ENCODE measurements at regions not wholly inside any gene's neighbourhood (a gene's known extent, or its start where the extent isn't known, plus 50 kb on each side); places are given as distances from the start of the nearest gene placed in this dataset.

- no peak overlapping the region for H3K27ac Mint-ChIP-seq
- peaks cover 1% of the 10 kb centered on the region for H3K27me3 Mint-ChIP-seq (ENCODE audit: insufficient read depth)
These were observed 202.9 kb upstream of the SERP2 start for GRCh38 chr13:44170731-44171130.

DNA sequence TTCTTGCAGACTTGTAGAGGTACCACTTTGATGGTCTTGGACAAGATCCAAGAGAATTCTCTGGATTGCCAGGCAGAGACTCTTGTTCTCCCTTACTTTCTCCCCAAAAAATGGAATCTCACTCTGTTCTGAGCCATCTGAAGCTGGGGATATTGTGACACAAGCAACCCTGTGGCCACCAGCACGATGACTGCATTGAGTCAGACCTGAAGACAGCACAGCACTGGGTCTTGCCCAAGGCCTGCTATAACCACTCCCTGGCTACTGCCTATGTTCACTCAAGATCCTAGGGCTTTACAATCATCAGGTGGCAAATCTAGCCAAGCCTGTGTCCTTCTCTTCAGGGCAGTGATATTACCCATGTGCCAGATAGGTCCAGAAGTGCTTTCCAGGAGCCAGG lies 202.5 kb upstream of the SERP2 start:
- H3K27ac Mint-ChIP-seq: no peak overlapping the region
- H3K27me3 ChIP-seq (ENCODE audit: control insufficient read depth, insufficient read depth, low read length, poor library complexity, severe bottlenecking): no peaks in the 10 kb centered on the region
- H3K4me1 Mint-ChIP-seq: peaks cover 18% of the 10 kb centered on the region
- H3K27ac ChIP-seq (ENCODE audit: low read depth, low read length): no peak overlapping the region
- WGBS, 2 experiments (ENCODE audit: insufficient coverage in 1 of 2, insufficient read length in 1 of 2): 96% methylated on average over 1 of the region's 1 CpG; no CpG with 5 or more reads in 1 of the 2 experiments
- no peaks in the 10 kb centered on the region for H3K36me3 Mint-ChIP-seq (ENCODE audit: low read depth)
- no peaks in the 10 kb centered on the region for H3K36me3 ChIP-seq (ENCODE audit: control insufficient read depth, insufficient read depth, low read length)
- TF ChIP-seq, protein P1, sequence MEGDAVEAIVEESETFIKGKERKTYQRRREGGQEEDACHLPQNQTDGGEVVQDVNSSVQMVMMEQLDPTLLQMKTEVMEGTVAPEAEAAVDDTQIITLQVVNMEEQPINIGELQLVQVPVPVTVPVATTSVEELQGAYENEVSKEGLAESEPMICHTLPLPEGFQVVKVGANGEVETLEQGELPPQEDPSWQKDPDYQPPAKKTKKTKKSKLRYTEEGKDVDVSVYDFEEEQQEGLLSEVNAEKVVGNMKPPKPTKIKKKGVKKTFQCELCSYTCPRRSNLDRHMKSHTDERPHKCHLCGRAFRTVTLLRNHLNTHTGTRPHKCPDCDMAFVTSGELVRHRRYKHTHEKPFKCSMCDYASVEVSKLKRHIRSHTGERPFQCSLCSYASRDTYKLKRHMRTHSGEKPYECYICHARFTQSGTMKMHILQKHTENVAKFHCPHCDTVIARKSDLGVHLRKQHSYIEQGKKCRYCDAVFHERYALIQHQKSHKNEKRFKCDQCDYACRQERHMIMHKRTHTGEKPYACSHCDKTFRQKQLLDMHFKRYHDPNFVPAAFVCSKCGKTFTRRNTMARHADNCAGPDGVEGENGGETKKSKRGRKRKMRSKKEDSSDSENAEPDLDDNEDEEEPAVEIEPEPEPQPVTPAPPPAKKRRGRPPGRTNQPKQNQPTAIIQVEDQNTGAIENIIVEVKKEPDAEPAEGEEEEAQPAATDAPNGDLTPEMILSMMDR (conservative IDR thresholded peaks at IDR 0.05): no peak
- H3K9me3 ChIP-seq (ENCODE audit: control insufficient read depth, low read length): peaks cover 19% of the 10 kb centered on the region
- H3K9ac ChIP-seq (ENCODE audit: extremely low read depth, low read length, poor library complexity, severe bottlenecking): no peak overlapping the region
- peaks cover 1% of the 10 kb centered on the region for H3K27me3 Mint-ChIP-seq (ENCODE audit: insufficient read depth)
- no peak for DNase-seq
- H3K4me1 ChIP-seq (ENCODE audit: control insufficient read depth, insufficient read depth, low read length): no peaks in the 10 kb centered on the region
- peaks cover 10% of the 10 kb centered on the region for H3K9me3 Mint-ChIP-seq
- no peak overlapping the region for H3K4me3 ChIP-seq (ENCODE audit: low read length)
- H3K4me3 Mint-ChIP-seq: no peak overlapping the region

More at GRCh38 chr13:44170731-44171130, 202.9 kb upstream of the SERP2 start:
- 83 to 95% methylated on average over 1 of the region's 1 CpG for WGBS, 2 experiments (ENCODE audit: insufficient coverage in 1 of 2, insufficient read length in 1 of 2)
- Histone ChIP-seq H3K36me3 (ENCODE audit: control insufficient read depth, insufficient read depth, low read length) (no peaks in the 10 kb centered on the region), H3K4me3 (ENCODE audit: low read length) (no peak overlapping the region), H3K9me3 (ENCODE audit: control insufficient read depth, low read length) (peaks cover 15% of the 10 kb centered on the region), H3K27me3 (ENCODE audit: control insufficient read depth, insufficient read depth, low read length, poor library complexity, severe bottlenecking) (no peaks in the 10 kb centered on the region), H3K9ac (ENCODE audit: extremely low read depth, low read length, poor library complexity, severe bottlenecking) (no peak overlapping the region), H3K27ac (ENCODE audit: low read depth, low read length) (no peak overlapping the region), H3K4me1 (ENCODE audit: control insufficient read depth, insufficient read depth, low read length) (no peaks in the 10 kb centered on the region)
- H3K9me3 Mint-ChIP-seq: peaks cover 7% of the 10 kb centered on the region
- TF ChIP-seq, protein P1 (conservative IDR thresholded peaks at IDR 0.05): no peak
- no peak overlapping the region for H3K4me3 Mint-ChIP-seq
- DNase-seq: no peak
- H3K4me1 Mint-ChIP-seq: peaks cover 18% of the 10 kb centered on the region
- H3K36me3 Mint-ChIP-seq (ENCODE audit: low read depth): no peaks in the 10 kb centered on the region

- Histone ChIP-seq H3K4me3 (ENCODE audit: low read length) (no peak overlapping the region), H3K36me3 (ENCODE audit: control insufficient read depth, insufficient read depth, low read length) (no peaks in the 10 kb centered on the region), H3K27me3 (ENCODE audit: control insufficient read depth, insufficient read depth, low read length, poor library complexity, severe bottlenecking) (no peaks in the 10 kb centered on the region), H3K4me1 (ENCODE audit: control insufficient read depth, insufficient read depth, low read length) (no peaks in the 10 kb centered on the region), H3K9ac (ENCODE audit: extremely low read depth, low read length, poor library complexity, severe bottlenecking) (no peak overlapping the region), H3K9me3 (ENCODE audit: control insufficient read depth, low read length) (peaks cover 22% of the 10 kb centered on the region), H3K27ac (ENCODE audit: low read depth, low read length) (no peak overlapping the region)
- Mint-ChIP-seq H3K4me1 (peaks cover 21% of the 10 kb centered on the region), H3K27me3 (ENCODE audit: insufficient read depth) (peaks cover 1% of the 10 kb centered on the region), H3K4me3 (no peak overlapping the region), H3K9me3 (peaks cover 10% of the 10 kb centered on the region), H3K27ac (no peak overlapping the region), H3K36me3 (ENCODE audit: low read depth) (no peaks in the 10 kb centered on the region)
- no peak for DNase-seq
- TF ChIP-seq, protein P1 (conservative IDR thresholded peaks at IDR 0.05): no peak
These were observed 201.8 kb upstream of the SERP2 start for GRCh38 chr13:44171861-44172260.

Data from endodermal cell (in vitro differentiated cells).